Activated CD4-positive, alpha-beta T cell treated with anti-CD3 and anti-CD28 coated beads, Interleukin-2, amount 10 ng/mL, durations not matched to agents 7 days and 5 days (primary cell): ENCODE measurements at regions not wholly inside any gene's neighbourhood (a gene's known extent, or its start where the extent isn't known, plus 50 kb on each side); places are given as distances from the start of the nearest gene placed in this dataset.
"Not testable (repeated sequence)": the region's sequence is repeated elsewhere in the genome, so short reads cannot be mapped to it uniquely, and the experiment has no call there.

Experiments used
- CTCF ChIA-PET: fragments of 350-600 bp; sonication (Branson Sonifier 250); formaldehyde crosslinking; loops from one replicate; lab custom pipeline; 2021; ENCODE audit warnings: antibody characterized with exemption; lab: Charles Lee
- POLR2A ChIA-PET: fragments of 350-600 bp; sonication (Branson Sonifier 250); formaldehyde crosslinking; loops from one replicate; lab custom pipeline; 2021; ENCODE audit warnings: antibody characterized with exemption; lab: Charles Lee
- DNase-seq: peaks from one replicate; pipeline ENCODE4 v3.0.0-alpha.2; 2020
- H3K27ac Mint-ChIP-seq: one replicate; pipeline ENCODE4 v1.8.0; 2021; ENCODE audit warnings: mild to moderate bottlenecking, moderate library complexity, mixed read lengths
- H3K27me3 Mint-ChIP-seq: one replicate; pipeline ENCODE4 v1.8.0; 2021; ENCODE audit warnings: mixed read lengths
- H3K36me3 Mint-ChIP-seq: one replicate; pipeline ENCODE4 v1.8.0; 2021; ENCODE audit warnings: low read depth, mixed read lengths
- H3K4me1 Mint-ChIP-seq: one replicate; pipeline ENCODE4 v1.8.0; 2021; ENCODE audit warnings: mixed read lengths
- H3K4me3 Mint-ChIP-seq: one replicate; pipeline ENCODE4 v1.8.0; 2021; ENCODE audit warnings: mild to moderate bottlenecking, moderate library complexity, mixed read lengths
- H3K9me3 Mint-ChIP-seq: one replicate; pipeline ENCODE4 v1.8.0; 2021; ENCODE audit warnings: mixed read lengths

- Mint-ChIP-seq H3K4me3 (no peak overlapping the region), H3K9me3 (no peaks in the 10 kb centered on the region), H3K27me3 (no peaks in the 10 kb centered on the region), H3K36me3 (no peaks in the 10 kb centered on the region), H3K4me1 (no peaks in the 10 kb centered on the region), H3K27ac (no peak overlapping the region)
- ChIA-PET POLR2A (no interaction called here), CTCF (no interaction called here)
- no peak for DNase-seq
These were observed 166.7 kb upstream of the SNX2 start for GRCh38 chr5:122608222-122608621.

GRCh38 chr5:122611406-122611805, 163.5 kb upstream of the SNX2 start:
- H3K4me1 Mint-ChIP-seq, result no peaks in the 10 kb centered on the region
- DNase-seq, result no peak
- no peaks in the 10 kb centered on the region for H3K27me3 Mint-ChIP-seq
- H3K27ac Mint-ChIP-seq, result no peak overlapping the region
- no peak overlapping the region for H3K4me3 Mint-ChIP-seq
- no peaks in the 10 kb centered on the region for H3K36me3 Mint-ChIP-seq
- no peaks in the 10 kb centered on the region for H3K9me3 Mint-ChIP-seq
- ChIA-PET CTCF (no interaction called here), POLR2A (no interaction called here)

GRCh38 chr5:122612901-122613300, 162.0 kb upstream of the SNX2 start:
- no peak overlapping the region for H3K4me3 Mint-ChIP-seq
- no peak overlapping the region for H3K27ac Mint-ChIP-seq
- H3K4me1 Mint-ChIP-seq, result no peaks in the 10 kb centered on the region
- CTCF ChIA-PET, result no interaction called here
- no peaks in the 10 kb centered on the region for H3K36me3 Mint-ChIP-seq
- no peaks in the 10 kb centered on the region for H3K9me3 Mint-ChIP-seq
- DNase-seq, result no peak
- POLR2A ChIA-PET, result no interaction called here
- no peaks in the 10 kb centered on the region for H3K27me3 Mint-ChIP-seq

GRCh38 chr5:122615146-122615545, 159.7 kb upstream of the SNX2 start:
- CTCF ChIA-PET, result no interaction called here
- Mint-ChIP-seq H3K4me3 (no peak overlapping the region), H3K36me3 (no peaks in the 10 kb centered on the region), H3K27me3 (no peaks in the 10 kb centered on the region), H3K27ac (no peak overlapping the region), H3K9me3 (no peaks in the 10 kb centered on the region), H3K4me1 (no peaks in the 10 kb centered on the region)
- no peak for DNase-seq
- POLR2A ChIA-PET, result no interaction called here

- no peaks in the 10 kb centered on the region for H3K9me3 Mint-ChIP-seq
- CTCF ChIA-PET, result no interaction called here
- POLR2A ChIA-PET, result no interaction called here
- no peaks in the 10 kb centered on the region for H3K27me3 Mint-ChIP-seq
- no peak for DNase-seq
- no peaks in the 10 kb centered on the region for H3K36me3 Mint-ChIP-seq
- H3K4me3 Mint-ChIP-seq, result no peak overlapping the region
- H3K27ac Mint-ChIP-seq, result no peak overlapping the region
- no peaks in the 10 kb centered on the region for H3K4me1 Mint-ChIP-seq
These were observed 159.0 kb upstream of the SNX2 start for GRCh38 chr5:122615832-122616231.

- H3K4me1 Mint-ChIP-seq, POLR2A ChIA-PET, DNase-seq, H3K27me3 Mint-ChIP-seq, H3K36me3 Mint-ChIP-seq, H3K4me3 Mint-ChIP-seq, H3K9me3 Mint-ChIP-seq, CTCF ChIA-PET, H3K27ac Mint-ChIP-seq: not testable (repeated sequence)
These were observed 156.8 kb upstream of the SNX2 start for GRCh38 chr5:122618046-122618445.

GRCh38 chr5:122620768-122621167, 154.1 kb upstream of the SNX2 start:
- H3K4me3 Mint-ChIP-seq, H3K36me3 Mint-ChIP-seq, POLR2A ChIA-PET: not testable (repeated sequence)

GRCh38 chr5:122628714-122629113, 146.2 kb upstream of the SNX2 start:
- CTCF ChIA-PET, H3K4me1 Mint-ChIP-seq, H3K27me3 Mint-ChIP-seq, H3K9me3 Mint-ChIP-seq, H3K27ac Mint-ChIP-seq, POLR2A ChIA-PET, DNase-seq, H3K4me3 Mint-ChIP-seq, H3K36me3 Mint-ChIP-seq: not testable (repeated sequence)

More at GRCh38 chr5:122620768-122621167, 154.1 kb upstream of the SNX2 start:
- CTCF ChIA-PET, DNase-seq, H3K4me1 Mint-ChIP-seq, H3K27ac Mint-ChIP-seq, H3K27me3 Mint-ChIP-seq, H3K9me3 Mint-ChIP-seq: not testable (repeated sequence)

GRCh38 chr5:122629121-122629677, 145.7 kb upstream of the SNX2 start:
- Mint-ChIP-seq H3K4me3 (no peak overlapping the region), H3K36me3 (no peaks in the 10 kb centered on the region), H3K4me1 (no peaks in the 10 kb centered on the region), H3K9me3 (no peaks in the 10 kb centered on the region), H3K27ac (no peak overlapping the region), H3K27me3 (no peaks in the 10 kb centered on the region)
- ChIA-PET POLR2A (no interaction called here), CTCF (no interaction called here)
- no peak for DNase-seq

- Mint-ChIP-seq H3K36me3 (no peaks in the 10 kb centered on the region), H3K4me1 (no peaks in the 10 kb centered on the region)
These were observed 136.3 kb upstream of the SNX2 start for GRCh38 chr5:122638581-122638980.

GRCh38 chr5:122639033-122639432, 135.8 kb upstream of the SNX2 start:
- Mint-ChIP-seq H3K4me1 (no peaks in the 10 kb centered on the region), H3K27ac (no peak overlapping the region), H3K9me3 (no peaks in the 10 kb centered on the region), H3K36me3 (no peaks in the 10 kb centered on the region), H3K4me3 (no peak overlapping the region), H3K27me3 (no peaks in the 10 kb centered on the region)
- no peak for DNase-seq
- POLR2A ChIA-PET, result no interaction called here
- CTCF ChIA-PET, result no interaction called here

More at GRCh38 chr5:122638581-122638980, 136.3 kb upstream of the SNX2 start:
- no peaks in the 10 kb centered on the region for H3K27me3 Mint-ChIP-seq
- POLR2A ChIA-PET, result no interaction called here
- H3K4me3 Mint-ChIP-seq, result no peak overlapping the region
- H3K9me3 Mint-ChIP-seq, result no peaks in the 10 kb centered on the region
- H3K27ac Mint-ChIP-seq, result no peak overlapping the region
- CTCF ChIA-PET, result no interaction called here
- DNase-seq, result no peak

GRCh38 chr5:122639864-122640263, 135.0 kb upstream of the SNX2 start:
- Mint-ChIP-seq H3K36me3 (no peaks in the 10 kb centered on the region), H3K4me1 (no peaks in the 10 kb centered on the region), H3K9me3 (no peaks in the 10 kb centered on the region), H3K4me3 (no peak overlapping the region), H3K27me3 (no peaks in the 10 kb centered on the region), H3K27ac (no peak overlapping the region)
- CTCF ChIA-PET, result no interaction called here
- DNase-seq, result no peak
- POLR2A ChIA-PET, result no interaction called here

GRCh38 chr5:122649080-122649479, 125.8 kb upstream of the SNX2 start:
- DNase-seq, result no peak
- ChIA-PET CTCF (no interaction called here), POLR2A (no interaction called here)
- Mint-ChIP-seq H3K36me3 (no peaks in the 10 kb centered on the region), H3K4me1 (no peaks in the 10 kb centered on the region), H3K27ac (no peak overlapping the region), H3K27me3 (peaks cover 2% of the 10 kb centered on the region), H3K4me3 (no peak overlapping the region), H3K9me3 (no peaks in the 10 kb centered on the region)
